ENCODE measurements at regions not wholly inside any gene's neighbourhood (a gene's known extent, or its start where the extent isn't known, plus 50 kb on each side); places are given as distances from the start of the nearest gene placed in this dataset.

- TF ChIP-seq CTCF (IDR thresholded peaks at IDR 0.05; ENCODE audit: low read depth, low read length) (no peak), POLR2A (IDR thresholded peaks at IDR 0.05; ENCODE audit: extremely low read depth, insufficient read length) (no peak)
Observed at GRCh38 chr15:77734306-77734705, 101.6 kb upstream of the LINGO1 start.

All from NB4 (cell line).